Endothelial cell of umbilical vein (primary cell): ENCODE measurements at regions not wholly inside any gene's neighbourhood (a gene's known extent, or its start where the extent isn't known, plus 50 kb on each side); places are given as distances from the start of the nearest gene placed in this dataset.

Experiments used
- BruUV-seq: library from RNA; stranded (reverse); fragments of 400-500 nt; replicated peaks from 2 replicates; lab custom pipeline; 2021; lab: Mats Ljungman, UMichigan
- CTCF ChIA-PET: fragments of 300-600, 350-600 bp; sonication (Branson Sonifier 250); formaldehyde crosslinking; loops from one replicate; lab custom pipeline; 2021; ENCODE audit warnings: antibody characterized with exemption, inconsistent platforms; lab: Charles Lee
- POLR2A ChIA-PET: fragments of 300-600, 350-600 bp; sonication (Branson Sonifier 250); formaldehyde crosslinking; loops from one replicate; lab custom pipeline; 2021; ENCODE audit warnings: antibody characterized with exemption, inconsistent platforms; lab: Charles Lee
- DNase-seq: peaks from one replicate; pipeline ENCODE4 v3.0.0-alpha.2; 2011; ENCODE audit warnings: low read depth, low spot score
- FAIRE-seq: peaks from 2 replicates; lab custom pipeline; 2011; peaks lifted over from hg19 to GRCh38; lab: Jason Lieb, UNC
- H2AFZ ChIP-seq: 2 replicates; pipeline ENCODE4 v1.6.0; 2012; ENCODE audit warnings: low read depth, low read length, control low read depth, inconsistent platforms
- H3K27ac ChIP-seq: 2 replicates; pipeline ENCODE4 v1.5.1; 2011; ENCODE audit warnings: low read depth, mild to moderate bottlenecking, control low read depth, low read length, moderate library complexity; ENCODE audit not compliant: insufficient read depth
- H3K27me3 ChIP-seq, 2 experiments: 2 replicates each; pipeline versions ENCODE4 v1.6.0 to v1.6.1; 2011; ENCODE audit warnings: low read length in 2 of 2, mixed read lengths in 1 of 2; ENCODE audit not compliant: control insufficient read depth in 2 of 2, insufficient read depth in 2 of 2
- H3K36me3 ChIP-seq, 2 experiments: 2 replicates in 1 of 2; 3 replicates in 1 of 2; pipeline ENCODE4 v1.5.1; 2011; ENCODE audit warnings: low read length in 2 of 2, mild to moderate bottlenecking in 1 of 2, moderate library complexity in 1 of 2; ENCODE audit not compliant: control insufficient read depth in 2 of 2, insufficient read depth in 2 of 2; ENCODE audit errors: extremely low read depth in 1 of 2
- H3K4me1 ChIP-seq: 3 replicates; pipeline ENCODE4 v1.5.1; 2011; ENCODE audit warnings: mild to moderate bottlenecking, low read length; ENCODE audit not compliant: control insufficient read depth, insufficient read depth; ENCODE audit errors: extremely low read depth
- H3K4me2 ChIP-seq: 2 replicates; pipeline ENCODE4 v1.6.1; 2011; ENCODE audit warnings: low read length, control low read depth, mixed read lengths; ENCODE audit not compliant: insufficient read depth
- H3K4me3 ChIP-seq, 3 experiments: fragments of 200-600 bp in 1 of 3; sonication (generic), shearing (Covaris generic) in 1 of 3; replicated peaks in 1 of 3; 2 replicates each; pipeline ENCODE4 v1.5.1; 2011 to 2016; ENCODE audit warnings: control low read depth in 3 of 3, low read length in 3 of 3, mild to moderate bottlenecking in 2 of 3, inconsistent platforms in 1 of 3, low read depth in 1 of 3, moderate library complexity in 1 of 3; ENCODE audit not compliant: insufficient read depth in 1 of 3
- H3K79me2 ChIP-seq: 2 replicates; pipeline ENCODE4 v1.6.0; 2012; ENCODE audit warnings: low read length, inconsistent platforms; ENCODE audit not compliant: control insufficient read depth, insufficient read depth
- H3K9ac ChIP-seq: replicated peaks from 2 replicates; pipeline ENCODE3; 2011; ENCODE audit warnings: low read length, control low read depth; ENCODE audit not compliant: insufficient read depth; ENCODE audit errors: extremely low read depth
- H3K9me1 ChIP-seq: replicated peaks from 3 replicates; pipeline ENCODE4 v1.6.0; 2011; ENCODE audit warnings: mild to moderate bottlenecking, low read length; ENCODE audit not compliant: control insufficient read depth, insufficient read depth; ENCODE audit errors: extremely low read depth
- H3K9me3 ChIP-seq: replicated peaks from 2 replicates; pipeline ENCODE4 v1.5.1; 2012; ENCODE audit warnings: low read length, inconsistent platforms; ENCODE audit not compliant: control insufficient read depth, insufficient read depth
- H4K20me1 ChIP-seq: replicated peaks from 2 replicates; pipeline ENCODE3; 2011; ENCODE audit warnings: mild to moderate bottlenecking, low read length; ENCODE audit not compliant: control insufficient read depth, insufficient read depth; ENCODE audit errors: extremely low read depth
- EZH2 ChIP-seq: IDR thresholded peaks from 2 replicates; pipeline ENCODE4 v1.6.1; 2012; ENCODE audit warnings: borderline replicate concordance, low read depth, mild to moderate bottlenecking, moderate library complexity, low read length, inconsistent platforms; ENCODE audit not compliant: severe bottlenecking
- FOS ChIP-seq: IDR thresholded peaks from 2 replicates; pipeline ENCODE4 v1.6.1; 2011; ENCODE audit warnings: mild to moderate bottlenecking, low read length, moderate library complexity, borderline replicate concordance; ENCODE audit not compliant: insufficient read depth
- GATA2 ChIP-seq: IDR thresholded peaks from 2 replicates; pipeline ENCODE4 v1.7.0; 2011; ENCODE audit warnings: low read depth, mild to moderate bottlenecking, moderate library complexity, mixed read lengths, low read length; ENCODE audit not compliant: insufficient read length, insufficient read depth
- JUN ChIP-seq: IDR thresholded peaks from 2 replicates; pipeline ENCODE4 v1.6.1; 2011; ENCODE audit warnings: borderline replicate concordance, low read depth; ENCODE audit not compliant: insufficient read length, insufficient read depth
- MYC ChIP-seq: IDR thresholded peaks from one replicate; pipeline ENCODE4 v1.6.1; 2011; ENCODE audit warnings: mild to moderate bottlenecking, low read depth, low read length
- POLR2A ChIP-seq: IDR thresholded peaks from 2 replicates; pipeline ENCODE4 v1.6.1; 2012; ENCODE audit warnings: low read depth, mild to moderate bottlenecking, control low read depth, low read length
- POLR2AphosphoS5 ChIP-seq: IDR thresholded peaks from 2 replicates; pipeline ENCODE4 v1.6.1; 2012; ENCODE audit warnings: low read depth, mild to moderate bottlenecking, control low read depth, low read length, moderate library complexity; ENCODE audit not compliant: insufficient read depth
- dilution Hi-C: fragments of 300-500 bp; cut with MboI; formaldehyde crosslinking; loops from one replicate; pipeline ENCODE4 v1.15.0; 2019; ENCODE audit warnings: low sequenced_read_pairs; ENCODE audit not compliant: extremely low pct_ligation_motif_present
- intact Hi-C: fragments of 100-400 bp; cut with micrococcal nuclease; formaldehyde crosslinking; loops from one replicate; pipeline ENCODE4 v1.10.0; 2022
- TF ChIP-seq, protein P1 (sequence below): IDR thresholded peaks from 2 replicates; pipeline ENCODE4 v1.6.1; 2011; ENCODE audit not compliant: insufficient read depth, insufficient read length
- TF ChIP-seq, protein P2 (sequence below), 2 donors: IDR thresholded peaks; 1 replicate in 1 of 2; 2 replicates in 1 of 2; pipeline ENCODE4 v1.5.1; 2011; ENCODE audit warnings: low read length in 2 of 2, mild to moderate bottlenecking in 2 of 2, moderate library complexity in 2 of 2, control low read depth in 1 of 2, inconsistent platforms in 1 of 2, low read depth in 1 of 2; ENCODE audit not compliant: insufficient read depth in 1 of 2; ENCODE audit errors: extremely low read depth in 1 of 2

DNA sequence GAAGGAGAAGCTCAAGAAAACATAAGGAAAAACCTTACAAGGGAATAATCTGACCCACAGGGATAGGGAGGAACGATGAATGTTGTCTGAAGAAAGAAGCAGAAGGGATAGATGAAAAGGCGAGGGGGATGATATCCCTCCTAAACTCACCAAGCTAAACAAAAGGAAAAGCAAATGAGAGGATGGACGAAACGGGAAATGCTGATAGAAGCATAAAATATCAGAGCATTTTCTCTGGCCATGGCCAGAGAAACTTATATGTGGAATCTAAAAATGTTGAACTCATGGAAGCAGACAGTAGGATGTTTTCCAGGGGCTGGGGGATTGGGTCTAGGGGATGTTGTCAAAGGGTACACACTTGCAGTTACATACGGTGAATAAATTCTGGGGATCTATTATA is 148.4 kb upstream of the FOXQ1 start:
- no peak overlapping the region for H3K4me3 ChIP-seq
- H3K36me3 ChIP-seq = no peaks in the 10 kb centered on the region
- H3K27ac ChIP-seq = no peak overlapping the region
- ChIA-PET CTCF (no interaction called here), POLR2A (no interaction called here)
- no peak overlapping the region for H2AFZ ChIP-seq
- no peak overlapping the region for H3K4me2 ChIP-seq
- peaks cover 2% of the 10 kb centered on the region for H3K9me3 ChIP-seq
- FAIRE-seq = no peak
- no peak for DNase-seq
- dilution Hi-C loops (no loop called here), intact Hi-C loops (no loop called here)
- TF ChIP-seq POLR2AphosphoS5 (no peak), POLR2A (no peak), MYC (no peak), EZH2 (no peak), FOS (no peak), JUN (no peak), GATA2 (no peak)
- TF ChIP-seq, protein P1, sequence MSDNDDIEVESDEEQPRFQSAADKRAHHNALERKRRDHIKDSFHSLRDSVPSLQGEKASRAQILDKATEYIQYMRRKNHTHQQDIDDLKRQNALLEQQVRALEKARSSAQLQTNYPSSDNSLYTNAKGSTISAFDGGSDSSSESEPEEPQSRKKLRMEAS = no peak
- TF ChIP-seq, protein P2, sequence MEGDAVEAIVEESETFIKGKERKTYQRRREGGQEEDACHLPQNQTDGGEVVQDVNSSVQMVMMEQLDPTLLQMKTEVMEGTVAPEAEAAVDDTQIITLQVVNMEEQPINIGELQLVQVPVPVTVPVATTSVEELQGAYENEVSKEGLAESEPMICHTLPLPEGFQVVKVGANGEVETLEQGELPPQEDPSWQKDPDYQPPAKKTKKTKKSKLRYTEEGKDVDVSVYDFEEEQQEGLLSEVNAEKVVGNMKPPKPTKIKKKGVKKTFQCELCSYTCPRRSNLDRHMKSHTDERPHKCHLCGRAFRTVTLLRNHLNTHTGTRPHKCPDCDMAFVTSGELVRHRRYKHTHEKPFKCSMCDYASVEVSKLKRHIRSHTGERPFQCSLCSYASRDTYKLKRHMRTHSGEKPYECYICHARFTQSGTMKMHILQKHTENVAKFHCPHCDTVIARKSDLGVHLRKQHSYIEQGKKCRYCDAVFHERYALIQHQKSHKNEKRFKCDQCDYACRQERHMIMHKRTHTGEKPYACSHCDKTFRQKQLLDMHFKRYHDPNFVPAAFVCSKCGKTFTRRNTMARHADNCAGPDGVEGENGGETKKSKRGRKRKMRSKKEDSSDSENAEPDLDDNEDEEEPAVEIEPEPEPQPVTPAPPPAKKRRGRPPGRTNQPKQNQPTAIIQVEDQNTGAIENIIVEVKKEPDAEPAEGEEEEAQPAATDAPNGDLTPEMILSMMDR (IDR thresholded peaks at IDR 0.05; ENCODE audit: extremely low read depth in 1 of 2, insufficient read depth in 1 of 2, low read depth in 1 of 2, low read length in 2 of 2) = no peak
- H3K4me1 ChIP-seq = no peaks in the 10 kb centered on the region
- no peaks in the 10 kb centered on the region for H3K9me1 ChIP-seq
- BruUV-seq = no TSS peak
- no peaks in the 10 kb centered on the region for H4K20me1 ChIP-seq
- no peaks in the 10 kb centered on the region for H3K27me3 ChIP-seq
- no peak overlapping the region for H3K9ac ChIP-seq
- H3K79me2 ChIP-seq = no peaks in the 10 kb centered on the region
